ENCODE measurements at regions not wholly inside any gene's neighbourhood (a gene's known extent, or its start where the extent isn't known, plus 50 kb on each side); places are given as distances from the start of the nearest gene placed in this dataset.

GRCh38 chr2:107411267-107411666 is 415.4 kb upstream of the RGPD4 start:
- Histone ChIP-seq H3K4me1 (ENCODE audit: insufficient read depth, low read length) (no peaks in the 10 kb centered on the region), H3K9me3 (ENCODE audit: control insufficient read depth, low read depth, low read length) (no peaks in the 10 kb centered on the region), H2BK20ac (ENCODE audit: low read depth, low read length, poor library complexity, severe bottlenecking) (no peak overlapping the region), H4K20me1 (ENCODE audit: control insufficient read depth, insufficient read depth, insufficient read length) (no peaks in the 10 kb centered on the region), H3T11ph (ENCODE audit: low read length) (no peak overlapping the region), H2AFZ (ENCODE audit: low read length) (no peak overlapping the region), H3K23me2 (ENCODE audit: insufficient read length, low read depth, low read length, poor library complexity, severe bottlenecking) (no peaks in the 10 kb centered on the region), H3K4me2 (ENCODE audit: insufficient read depth, insufficient read length, low read length) (no peak overlapping the region), H2BK15ac (ENCODE audit: low read depth, low read length) (no peak overlapping the region), H3K9ac (ENCODE audit: extremely low read depth, insufficient read length, low read length) (no peak overlapping the region), H3K4ac (ENCODE audit: low read depth, low read length) (no peak overlapping the region), H2AK5ac (ENCODE audit: insufficient read length, low read length) (no peak overlapping the region), H3K56ac (ENCODE audit: insufficient read length, low read depth, low read length) (no peak overlapping the region), H2BK120ac (ENCODE audit: low read depth, low read length, poor library complexity, severe bottlenecking) (no peak overlapping the region), H4K91ac (ENCODE audit: insufficient read length, low read depth, low read length) (no peak overlapping the region), H3K27me3 (ENCODE audit: insufficient read depth, low read length) (no peaks in the 10 kb centered on the region), H4K8ac (replicated peaks; ENCODE audit: insufficient read length, low read depth, low read length) (no peak overlapping the region), H3K79me1 (ENCODE audit: insufficient read depth, low read depth, low read length, poor library complexity, severe bottlenecking) (no peaks in the 10 kb centered on the region), H2BK5ac (ENCODE audit: insufficient read length, low read length) (no peak overlapping the region), H3K79me2 (ENCODE audit: insufficient read depth, low read length) (no peaks in the 10 kb centered on the region), H4K5ac (ENCODE audit: insufficient read length, low read depth, low read length) (no peak overlapping the region), H2BK12ac (ENCODE audit: insufficient read length, low read depth, low read length) (no peak overlapping the region), H3K18ac (ENCODE audit: insufficient read length, low read depth, low read length) (no peak overlapping the region), H3K27ac (ENCODE audit: insufficient read length, low read depth, low read length) (no peak overlapping the region), H3K14ac (ENCODE audit: insufficient read depth, low read length) (no peak overlapping the region), H3K23ac (ENCODE audit: insufficient read length, low read depth, low read length) (no peak overlapping the region)
- Mint-ChIP-seq H3K36me3 (ENCODE audit: insufficient read depth in 1 of 3, low read depth in 3 of 3) (no peaks in the 10 kb centered on the region), H3K9me3 (peaks cover 0 to 2% of the 10 kb centered on the region in 2 experiments; a peak in 2 of 5 replicates), H3K27ac (no peak overlapping the region), H3K4me1 (no peaks in the 10 kb centered on the region), H3K27me3 (ENCODE audit: low read depth) (no peaks in the 10 kb centered on the region), H3K4me3 (no peak overlapping the region)
- no CpG with 5 or more reads among the region's 2 CpGs for WGBS (ENCODE audit: extremely low coverage, insufficient read length, low lambda C conversion rate)
- DNase-seq = no peak
- TF ChIP-seq, protein P1, sequence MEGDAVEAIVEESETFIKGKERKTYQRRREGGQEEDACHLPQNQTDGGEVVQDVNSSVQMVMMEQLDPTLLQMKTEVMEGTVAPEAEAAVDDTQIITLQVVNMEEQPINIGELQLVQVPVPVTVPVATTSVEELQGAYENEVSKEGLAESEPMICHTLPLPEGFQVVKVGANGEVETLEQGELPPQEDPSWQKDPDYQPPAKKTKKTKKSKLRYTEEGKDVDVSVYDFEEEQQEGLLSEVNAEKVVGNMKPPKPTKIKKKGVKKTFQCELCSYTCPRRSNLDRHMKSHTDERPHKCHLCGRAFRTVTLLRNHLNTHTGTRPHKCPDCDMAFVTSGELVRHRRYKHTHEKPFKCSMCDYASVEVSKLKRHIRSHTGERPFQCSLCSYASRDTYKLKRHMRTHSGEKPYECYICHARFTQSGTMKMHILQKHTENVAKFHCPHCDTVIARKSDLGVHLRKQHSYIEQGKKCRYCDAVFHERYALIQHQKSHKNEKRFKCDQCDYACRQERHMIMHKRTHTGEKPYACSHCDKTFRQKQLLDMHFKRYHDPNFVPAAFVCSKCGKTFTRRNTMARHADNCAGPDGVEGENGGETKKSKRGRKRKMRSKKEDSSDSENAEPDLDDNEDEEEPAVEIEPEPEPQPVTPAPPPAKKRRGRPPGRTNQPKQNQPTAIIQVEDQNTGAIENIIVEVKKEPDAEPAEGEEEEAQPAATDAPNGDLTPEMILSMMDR (conservative IDR thresholded peaks at IDR 0.05) = no peak

Measured in H9 (cell line).